ENCODE measurements at regions not wholly inside any gene's neighbourhood (a gene's known extent, or its start where the extent isn't known, plus 50 kb on each side); places are given as distances from the start of the nearest gene placed in this dataset.

DNA sequence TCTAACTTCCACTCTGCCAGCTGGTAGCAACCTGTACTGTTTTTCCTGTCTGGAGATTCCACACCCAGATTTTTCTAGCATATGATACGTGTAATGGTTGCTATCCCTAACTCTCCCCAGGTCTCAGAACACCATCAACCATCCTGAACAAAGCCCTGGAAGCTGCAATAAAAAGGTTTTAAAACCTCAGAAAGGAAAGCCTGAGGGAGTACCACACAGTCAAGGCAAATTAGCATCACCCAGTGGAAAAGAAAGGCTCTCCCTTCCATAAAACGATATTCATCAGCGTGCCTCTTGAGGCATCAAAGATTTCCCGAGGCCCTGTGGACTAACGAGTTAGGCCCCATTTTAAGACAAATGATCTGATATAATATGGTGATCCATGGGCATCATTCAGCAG, 421.0 kb downstream of the ADGRL2 start:
- TF ChIP-seq, protein P1, sequence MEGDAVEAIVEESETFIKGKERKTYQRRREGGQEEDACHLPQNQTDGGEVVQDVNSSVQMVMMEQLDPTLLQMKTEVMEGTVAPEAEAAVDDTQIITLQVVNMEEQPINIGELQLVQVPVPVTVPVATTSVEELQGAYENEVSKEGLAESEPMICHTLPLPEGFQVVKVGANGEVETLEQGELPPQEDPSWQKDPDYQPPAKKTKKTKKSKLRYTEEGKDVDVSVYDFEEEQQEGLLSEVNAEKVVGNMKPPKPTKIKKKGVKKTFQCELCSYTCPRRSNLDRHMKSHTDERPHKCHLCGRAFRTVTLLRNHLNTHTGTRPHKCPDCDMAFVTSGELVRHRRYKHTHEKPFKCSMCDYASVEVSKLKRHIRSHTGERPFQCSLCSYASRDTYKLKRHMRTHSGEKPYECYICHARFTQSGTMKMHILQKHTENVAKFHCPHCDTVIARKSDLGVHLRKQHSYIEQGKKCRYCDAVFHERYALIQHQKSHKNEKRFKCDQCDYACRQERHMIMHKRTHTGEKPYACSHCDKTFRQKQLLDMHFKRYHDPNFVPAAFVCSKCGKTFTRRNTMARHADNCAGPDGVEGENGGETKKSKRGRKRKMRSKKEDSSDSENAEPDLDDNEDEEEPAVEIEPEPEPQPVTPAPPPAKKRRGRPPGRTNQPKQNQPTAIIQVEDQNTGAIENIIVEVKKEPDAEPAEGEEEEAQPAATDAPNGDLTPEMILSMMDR (conservative IDR thresholded peaks at IDR 0.05): no peak
- TF ChIP-seq ZFX (IDR thresholded peaks at IDR 0.05): no peak

DNA sequence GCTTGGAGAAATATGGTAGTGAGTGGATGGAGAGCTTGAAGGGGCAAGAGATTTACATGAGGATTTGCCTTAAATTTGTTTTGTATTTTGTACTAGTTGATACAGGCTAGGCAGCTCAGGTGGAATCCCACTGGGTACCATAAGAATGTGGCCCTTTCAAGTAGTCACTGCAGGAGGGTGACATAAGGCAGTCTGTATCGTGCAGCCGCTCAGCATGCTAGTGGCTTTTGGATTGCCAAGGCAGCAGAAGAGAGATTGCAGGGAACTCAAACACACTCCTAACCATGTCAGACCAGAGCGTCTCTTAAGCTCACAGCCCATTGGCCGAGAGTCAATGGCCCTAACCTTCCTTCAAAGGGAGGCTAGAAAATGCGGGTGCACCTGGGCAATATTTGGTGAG, 420.0 kb downstream of the ADGRL2 start:
- TF ChIP-seq, protein P1 (conservative IDR thresholded peaks at IDR 0.05): no peak
- TF ChIP-seq ZFX (IDR thresholded peaks at IDR 0.05): no peak
- H3K27ac ChIP-seq: no peak overlapping the region

More for the DNA sequence above, 421.0 kb downstream of the ADGRL2 start:
- H3K27ac ChIP-seq: no peak overlapping the region

DNA sequence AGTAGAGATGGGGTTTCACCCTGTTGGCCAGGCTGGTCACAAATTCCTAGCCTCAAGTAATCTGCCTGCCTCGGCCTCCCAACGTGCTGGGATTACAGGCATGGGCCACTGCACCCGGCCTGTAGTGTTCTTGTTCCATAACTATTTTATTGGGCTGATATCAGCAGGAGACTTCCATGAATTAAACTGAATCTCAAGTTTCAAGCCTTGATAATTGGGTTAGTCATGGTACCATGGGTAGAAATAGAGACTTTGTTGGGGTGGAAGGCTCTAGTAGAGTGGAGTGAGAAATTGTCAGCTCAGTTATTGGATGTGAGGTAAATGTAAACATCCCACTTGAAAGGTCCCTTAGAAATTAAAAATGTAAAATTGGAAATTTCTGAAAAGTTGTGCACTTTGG, 419.1 kb downstream of the ADGRL2 start:
- H3K27ac ChIP-seq: no peak overlapping the region
- TF ChIP-seq ZFX (IDR thresholded peaks at IDR 0.05): no peak
- TF ChIP-seq, protein P1 (conservative IDR thresholded peaks at IDR 0.05): no peak

DNA sequence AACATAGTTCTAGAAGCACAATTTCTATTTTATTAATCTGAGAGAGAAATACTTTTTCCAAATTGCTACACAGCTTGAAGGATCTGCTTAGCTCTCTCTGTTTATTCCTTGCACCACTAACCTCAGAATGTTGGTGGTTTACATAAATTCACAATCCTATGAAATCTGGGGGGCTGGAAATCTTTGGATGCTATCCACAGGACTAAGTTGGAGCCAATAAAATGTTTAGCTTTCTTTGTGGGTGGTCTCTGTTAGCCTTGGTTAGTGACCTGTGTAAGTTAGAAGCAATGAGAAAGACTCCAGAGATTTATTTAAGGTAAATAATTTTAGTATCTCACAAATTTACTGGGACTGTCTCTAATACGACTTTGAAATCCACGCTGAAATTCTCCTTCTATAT, 418.1 kb downstream of the ADGRL2 start:
- no peak for TF ChIP-seq ZFX (IDR thresholded peaks at IDR 0.05)
- TF ChIP-seq, protein P1 (conservative IDR thresholded peaks at IDR 0.05): no peak
- H3K27ac ChIP-seq: no peak overlapping the region

DNA sequence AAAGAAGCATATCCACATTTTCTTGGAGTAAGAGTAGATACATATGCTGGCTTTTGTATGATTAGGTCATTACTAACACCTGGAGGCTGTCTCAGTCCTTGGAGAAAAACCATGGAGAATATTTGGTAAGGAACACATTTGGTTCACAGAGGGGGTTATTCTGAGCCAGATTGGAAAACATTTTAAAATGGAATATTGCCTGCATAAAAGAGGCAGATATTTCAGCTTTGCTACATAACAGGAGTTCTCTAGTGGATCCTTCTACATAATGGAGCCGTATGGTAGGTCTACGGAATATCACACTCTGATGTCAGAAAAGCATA, 415.1 kb downstream of the ADGRL2 start:
- no peak overlapping the region for H3K27ac ChIP-seq
- TF ChIP-seq ZFX (IDR thresholded peaks at IDR 0.05): no peak
- TF ChIP-seq, protein P1 (conservative IDR thresholded peaks at IDR 0.05): no peak

DNA sequence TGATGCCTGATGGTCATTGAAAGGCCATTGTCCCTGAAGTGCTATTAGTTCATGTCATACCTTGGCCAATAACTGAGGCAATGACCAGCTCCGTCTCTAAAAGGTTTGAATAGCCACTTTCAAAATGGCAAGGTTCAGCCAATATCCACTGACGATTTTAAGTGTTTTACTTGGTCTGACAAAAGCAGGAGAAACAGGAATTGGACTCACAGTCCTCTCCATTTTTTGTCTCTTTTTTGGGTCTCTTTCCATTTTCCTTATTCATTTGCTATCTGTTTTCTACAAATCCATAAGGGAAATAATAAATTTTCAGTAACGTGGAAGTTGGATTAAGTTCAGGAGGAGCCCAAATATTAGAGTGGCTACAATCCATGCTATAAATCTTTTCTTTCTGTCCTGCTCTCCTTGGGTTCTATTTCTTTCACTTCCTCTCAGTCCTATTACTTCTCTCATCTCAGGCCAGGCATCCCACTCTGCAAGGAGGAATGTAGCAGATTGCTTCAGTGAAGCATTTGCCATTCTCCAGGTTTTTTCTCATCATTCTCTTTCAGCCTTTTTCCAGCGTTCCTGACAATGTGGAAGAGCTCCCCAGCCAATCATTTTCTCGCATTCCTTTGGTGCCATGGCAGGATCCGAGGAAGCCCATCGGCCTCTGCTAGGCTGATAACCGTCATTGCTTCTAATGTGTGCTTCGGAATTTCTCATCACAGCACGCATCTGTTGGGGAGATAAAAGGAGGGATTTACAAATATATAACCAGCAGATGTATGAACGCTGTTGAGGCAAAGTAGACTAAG, 414.5 kb downstream of the ADGRL2 start:
- no peak overlapping the region for H3K27ac ChIP-seq

DNA sequence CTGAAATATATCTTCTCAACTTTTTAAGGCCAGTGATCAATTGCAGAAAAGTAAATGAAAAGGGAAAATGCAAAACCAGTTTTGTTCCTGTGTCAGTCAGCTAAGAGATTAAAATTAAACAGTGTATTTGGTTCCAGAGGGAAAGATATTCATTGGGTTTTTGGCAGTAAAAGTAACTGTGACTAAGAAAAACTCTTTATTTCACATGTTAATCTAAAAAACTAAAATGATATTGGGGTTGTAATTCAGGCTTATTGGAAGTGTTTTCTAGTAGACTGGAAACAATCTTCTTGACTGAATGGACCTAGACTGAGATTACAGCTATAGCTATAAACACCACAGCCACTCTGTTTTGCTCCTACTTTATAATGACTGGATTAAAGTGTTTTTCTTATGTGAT, 413.9 kb downstream of the ADGRL2 start:
- TF ChIP-seq ZFX (IDR thresholded peaks at IDR 0.05): no peak
- TF ChIP-seq, protein P1 (conservative IDR thresholded peaks at IDR 0.05): no peak
- no peak overlapping the region for H3K27ac ChIP-seq

More for the DNA sequence above, 414.5 kb downstream of the ADGRL2 start:
- no peak for TF ChIP-seq ZFX (IDR thresholded peaks at IDR 0.05)

DNA sequence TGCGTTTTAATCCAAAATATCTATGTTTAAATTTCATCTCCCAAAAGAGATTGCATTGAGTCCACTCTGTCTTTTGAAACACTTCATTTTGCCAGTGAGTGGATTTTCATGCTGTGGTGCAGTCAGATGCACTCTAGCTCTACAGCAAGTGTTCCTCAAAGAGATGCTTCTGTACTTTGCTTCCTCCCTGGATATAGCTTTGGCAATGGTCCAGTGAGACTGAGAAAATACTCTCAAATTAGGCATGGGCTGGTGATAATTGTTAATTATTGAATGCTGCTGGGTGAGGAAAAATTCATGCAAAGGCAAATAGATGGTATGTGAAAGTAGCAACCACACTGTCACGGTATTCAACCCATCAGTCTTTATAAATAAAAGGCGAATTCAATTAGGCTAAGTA, 396.9 kb downstream of the ADGRL2 start:
- TF ChIP-seq, protein P1 (conservative IDR thresholded peaks at IDR 0.05): no peak
- TF ChIP-seq ZFX (IDR thresholded peaks at IDR 0.05): no peak
- no peak overlapping the region for H3K27ac ChIP-seq

Data from C4-2B (cell line).